GM10248 (cell line): ENCODE measurements at regions not wholly inside any gene's neighbourhood (a gene's known extent, or its start where the extent isn't known, plus 50 kb on each side); places are given as distances from the start of the nearest gene placed in this dataset.

Source experiments
- CTCF ChIA-PET: fragments of 300-600 bp; sonication (Branson Sonifier 250); formaldehyde crosslinking; extraction: SDS; loops from one replicate; lab custom pipeline; 2021; ENCODE audit warnings: antibody characterized with exemption; lab: Yijun Ruan, JAX
- POLR2A ChIA-PET: fragments of 350-650 bp; sonication (Branson Sonifier 250); formaldehyde crosslinking; extraction: SDS; loops from one replicate; lab custom pipeline; 2020; ENCODE audit warnings: antibody characterized with exemption; lab: Yijun Ruan, JAX
- DNase-seq: peaks from one replicate; pipeline ENCODE4 v3.0.0; 2012; ENCODE audit errors: extremely low spot score
- CTCF ChIP-seq: IDR thresholded peaks from 2 replicates; pipeline ENCODE4 v1.5.1; 2012; ENCODE audit warnings: mild to moderate bottlenecking, low read depth; ENCODE audit errors: extremely low read depth, missing control alignments, control extremely low read depth

- DNase-seq: no peak
- CTCF ChIA-PET: interaction anchor here (1.2 kb wide), 1 partner anchor 10 kb away, joined by 4 read pairs; no protein-coding TSS in a partner anchor
- POLR2A ChIA-PET: no interaction called here
- no peak for TF ChIP-seq CTCF
These were observed 311.0 kb upstream of the PROX1 start for GRCh38 chr1:213676736-213677135.

GRCh38 chr1:213678348-213678747 is 309.4 kb upstream of the PROX1 start:
- POLR2A ChIA-PET: no interaction called here
- no peak for DNase-seq
- no peak for TF ChIP-seq CTCF
- CTCF ChIA-PET: no interaction called here

- POLR2A ChIA-PET: no interaction called here
- no peak for TF ChIP-seq CTCF
- DNase-seq: no peak
- CTCF ChIA-PET: no interaction called here
These were observed 309.0 kb upstream of the PROX1 start for GRCh38 chr1:213678753-213679152.

- ChIA-PET POLR2A (no interaction called here), CTCF (no interaction called here)
- TF ChIP-seq CTCF: no peak
- no peak for DNase-seq
These were observed 308.6 kb upstream of the PROX1 start for GRCh38 chr1:213679153-213679552.

- POLR2A ChIA-PET: no interaction called here
- CTCF ChIA-PET: no interaction called here
- no peak for TF ChIP-seq CTCF
- DNase-seq: no peak
These were observed 307.0 kb upstream of the PROX1 start for GRCh38 chr1:213680677-213681325.

GRCh38 chr1:213681788-213682340 is 305.9 kb upstream of the PROX1 start:
- CTCF ChIA-PET: no interaction called here
- TF ChIP-seq CTCF: no peak
- no peak for DNase-seq
- POLR2A ChIA-PET: no interaction called here
